Daoy (cell line): ENCODE measurements at regions not wholly inside any gene's neighbourhood (a gene's known extent, or its start where the extent isn't known, plus 50 kb on each side); places are given as distances from the start of the nearest gene placed in this dataset.

Experiments used
- DNase-seq: peaks from one replicate; pipeline ENCODE4 v3.0.0-alpha.2; 2015; ENCODE audit warnings: low read depth

DNA sequence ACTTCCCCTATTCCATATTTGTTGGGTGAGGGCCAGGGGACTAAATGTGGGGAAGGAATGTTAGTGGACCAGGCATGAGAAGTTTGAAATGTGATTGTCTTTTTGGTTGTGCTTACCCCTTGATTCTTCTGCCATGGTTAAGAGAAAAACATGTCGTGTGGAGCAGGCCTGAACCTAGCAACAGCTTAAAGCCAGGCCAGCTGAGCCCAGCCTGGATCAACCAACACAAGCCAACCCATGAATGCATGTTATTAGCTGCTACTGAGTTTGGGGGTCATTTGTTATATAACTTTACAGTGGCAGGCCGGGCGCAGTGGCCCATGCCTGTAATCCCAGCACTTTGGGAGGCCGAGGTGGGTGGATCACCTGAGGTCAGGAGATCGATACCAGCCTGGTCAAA is 52.4 kb upstream of the TRIO start:
- no peak for DNase-seq

- no peak for DNase-seq
Observed at GRCh38 chr5:14090290-14090689, 52.9 kb upstream of the TRIO start.

DNA sequence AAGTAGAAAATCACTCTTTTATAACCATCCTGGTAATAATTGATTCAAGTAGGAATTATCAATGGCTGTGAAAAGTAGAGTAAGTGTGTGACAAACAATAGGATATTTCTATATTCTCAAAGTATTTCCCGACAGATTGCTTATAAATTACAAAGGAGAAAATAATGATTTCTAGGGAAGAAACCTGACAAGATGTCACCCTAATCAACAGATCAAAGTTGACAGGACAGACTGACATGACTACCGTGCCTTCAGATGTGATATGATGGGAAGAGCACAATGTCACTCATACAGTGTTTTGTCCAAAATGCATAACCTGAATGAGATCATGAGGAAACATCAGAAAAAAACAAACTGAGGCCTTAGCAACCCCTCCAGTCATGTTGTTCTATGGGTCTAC is 53.9 kb upstream of the TRIO start:
- no peak for DNase-seq

GRCh38 chr5:14086261-14086660 is 56.9 kb upstream of the TRIO start:
- no peak for DNase-seq

GRCh38 chr5:14082973-14083372 is 60.2 kb upstream of the TRIO start:
- no peak for DNase-seq

DNA sequence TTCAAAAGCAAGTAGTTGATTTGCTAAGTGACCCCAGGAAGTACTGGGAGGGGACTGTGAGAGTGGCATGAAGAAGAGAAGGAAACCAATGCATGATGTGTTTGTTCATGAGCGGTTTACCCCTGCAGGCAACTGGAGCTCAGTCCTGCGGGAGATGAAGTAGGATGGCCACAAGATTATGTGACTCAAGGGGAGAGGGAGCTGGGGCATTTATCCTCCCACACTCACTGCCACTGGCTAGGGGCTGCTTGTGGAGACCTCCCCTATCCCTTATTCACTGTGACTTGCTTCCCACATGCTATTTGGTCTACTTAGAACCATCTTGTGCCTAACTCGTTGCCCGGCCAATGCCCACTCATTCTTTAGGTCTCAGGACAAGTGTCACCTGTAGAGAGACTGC is 60.6 kb upstream of the TRIO start:
- no peak for DNase-seq

DNA sequence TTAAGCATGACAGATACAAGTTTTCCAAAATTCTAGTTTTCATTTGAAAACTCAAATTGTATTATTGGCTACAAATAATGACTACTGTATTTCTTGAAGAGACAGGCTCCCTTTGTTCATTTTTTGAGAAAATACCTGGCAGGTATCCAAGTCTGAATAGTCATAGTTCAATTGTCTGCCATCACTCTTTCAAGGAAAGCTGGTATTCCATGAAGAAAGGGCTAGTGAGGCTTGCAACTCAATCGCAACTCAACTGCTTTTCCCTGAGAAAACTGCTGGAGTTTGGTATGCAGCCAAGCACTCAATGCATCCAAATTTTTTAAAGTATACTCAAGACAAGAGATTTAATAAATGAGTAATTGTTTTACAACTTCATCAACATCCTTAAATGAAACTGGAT is 61.4 kb upstream of the TRIO start:
- DNase-seq: no peak

GRCh38 chr5:14078716-14079115 is 64.4 kb upstream of the TRIO start:
- DNase-seq: no peak

GRCh38 chr5:14077501-14077900 is 65.6 kb upstream of the TRIO start:
- no peak for DNase-seq

DNA sequence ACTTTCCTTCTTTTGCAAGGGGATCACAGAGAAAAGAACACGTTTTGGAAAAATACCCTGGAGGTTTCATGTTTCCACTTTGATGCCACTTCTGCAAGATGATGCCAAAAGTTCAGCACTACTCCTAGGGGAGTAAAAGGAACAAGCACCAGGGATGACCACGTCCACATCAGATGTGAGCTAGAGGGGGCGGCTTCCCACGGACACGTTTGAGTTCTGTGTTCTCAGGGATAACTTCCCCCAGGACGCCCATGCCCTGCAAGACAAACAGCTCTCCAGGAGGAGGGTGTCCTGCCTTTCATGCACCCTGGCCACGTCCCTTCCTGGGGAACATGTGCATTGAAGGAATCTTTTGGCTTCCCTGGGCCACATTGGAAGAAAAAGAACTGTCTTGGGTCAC is 66.6 kb upstream of the TRIO start:
- DNase-seq: no peak

DNA sequence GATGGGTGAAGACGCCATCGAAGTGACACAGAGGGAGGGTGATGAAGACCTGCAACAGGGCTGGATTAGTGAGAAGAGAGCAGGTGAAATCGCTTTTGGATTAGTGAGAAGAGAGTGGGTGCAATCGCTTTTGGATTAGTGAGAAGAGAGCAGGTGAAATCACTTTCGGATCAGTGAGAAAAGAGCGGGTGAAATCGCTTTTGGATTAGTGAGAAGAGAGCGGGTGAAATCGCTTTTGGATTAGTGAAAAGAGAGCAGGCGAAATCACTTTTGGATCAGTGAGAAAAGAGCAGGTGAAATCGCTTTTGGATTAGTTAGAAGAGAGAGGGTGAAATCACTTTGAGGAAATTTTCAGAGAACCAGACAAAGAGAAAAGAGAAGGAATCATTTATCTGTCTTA is 67.2 kb upstream of the TRIO start:
- no peak for DNase-seq

GRCh38 chr5:14071433-14071832 is 71.7 kb upstream of the TRIO start:
- DNase-seq: peak; percentile 42

- no peak for DNase-seq
Observed at GRCh38 chr5:14069021-14069420, 74.1 kb upstream of the TRIO start.

- no peak for DNase-seq
Observed at GRCh38 chr5:14068136-14068535, 75.0 kb upstream of the TRIO start.

DNA sequence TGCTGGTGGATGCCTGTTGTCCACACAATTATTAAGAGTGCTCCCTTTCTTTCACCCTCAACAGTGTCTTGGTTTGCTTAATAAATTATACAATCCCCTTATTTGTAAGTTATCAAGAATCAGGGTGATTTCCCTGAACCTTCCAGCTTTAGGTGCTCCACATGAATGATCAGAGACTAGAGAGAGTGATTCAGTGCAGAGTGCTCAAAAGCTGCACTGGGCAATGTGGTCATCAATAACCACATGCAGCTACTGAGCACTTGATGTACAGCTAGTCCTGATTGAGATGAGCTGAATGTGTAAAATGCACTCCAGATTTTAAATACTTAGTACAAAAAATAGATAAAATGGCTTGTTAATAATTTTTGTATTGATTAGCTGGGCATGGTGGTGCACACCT is 76.8 kb upstream of the TRIO start:
- no peak for DNase-seq

DNA sequence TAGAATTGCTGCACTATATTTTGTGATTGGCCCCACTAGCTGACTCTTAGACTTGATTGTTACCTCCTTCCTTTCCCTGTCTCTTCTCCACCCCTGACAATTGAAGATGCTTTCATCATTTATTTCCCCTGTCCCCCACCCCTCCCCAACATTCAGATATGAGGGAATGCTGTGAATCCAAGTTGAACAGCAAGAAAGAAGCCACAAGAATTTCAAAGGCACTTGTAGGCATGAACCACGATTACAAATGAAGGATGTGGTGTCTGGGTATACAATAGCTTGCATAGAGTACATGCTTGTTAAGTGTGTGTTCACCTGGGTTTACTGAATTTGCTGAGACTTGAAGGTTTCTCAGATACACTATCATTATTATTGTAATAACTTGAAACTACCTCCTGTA is 78.3 kb upstream of the TRIO start:
- no peak for DNase-seq

DNA sequence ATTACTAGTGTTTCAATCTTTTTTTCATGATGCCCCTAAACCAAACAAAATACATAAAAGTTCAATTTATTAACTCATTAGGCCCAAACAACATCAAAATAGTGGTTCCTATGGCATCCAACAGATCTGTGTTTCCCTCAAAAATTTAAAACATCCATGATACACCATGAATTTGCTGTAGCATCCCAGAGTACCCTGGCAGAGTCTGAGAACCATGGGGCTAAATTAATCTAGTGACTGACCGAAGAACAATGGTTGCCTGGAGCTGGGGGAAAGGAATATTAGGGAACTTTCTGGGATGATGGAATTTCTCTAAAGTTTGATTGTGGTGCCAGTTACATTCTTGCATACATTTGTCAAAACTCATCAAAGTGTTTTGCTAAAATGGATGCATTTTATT is 79.5 kb upstream of the TRIO start:
- no peak for DNase-seq

DNA sequence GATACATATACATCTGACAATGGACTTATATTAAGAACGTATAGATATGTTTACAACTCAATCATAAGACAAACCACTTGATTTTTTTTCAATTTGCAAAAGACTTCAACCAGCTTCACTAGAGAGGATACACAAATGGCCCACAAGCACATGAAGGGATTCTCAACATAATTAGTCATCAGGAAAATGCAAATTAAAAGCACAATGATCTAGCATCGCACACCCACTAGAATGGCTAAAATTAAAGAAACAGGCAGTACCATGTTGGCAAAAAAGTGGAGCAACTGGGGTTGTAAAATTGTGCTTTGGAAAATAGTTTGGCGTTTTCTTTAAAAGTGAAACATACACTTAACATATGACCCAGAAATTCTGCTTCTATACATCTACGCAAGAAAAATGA is 80.0 kb upstream of the TRIO start:
- peak; percentile 40 for DNase-seq

DNA sequence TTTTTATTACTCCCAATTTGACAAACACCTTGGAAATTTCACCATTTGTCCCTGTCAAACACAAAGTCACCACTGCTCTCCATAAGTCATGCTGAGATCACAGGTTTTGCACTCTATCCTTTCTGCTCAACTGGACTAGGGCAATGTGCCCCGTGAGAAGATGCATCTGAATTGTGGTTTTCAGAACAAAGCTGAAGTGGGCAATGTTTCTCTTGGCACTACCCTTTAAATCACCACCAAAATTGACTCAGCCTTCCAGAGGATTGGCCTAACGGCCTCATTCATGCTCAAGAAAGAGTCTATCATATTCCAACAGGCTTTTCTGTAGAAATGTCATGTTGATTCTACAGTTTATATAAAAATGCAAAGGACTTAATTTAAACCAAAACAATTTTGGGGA is 81.0 kb upstream of the TRIO start:
- peak; percentile 85 for DNase-seq

- no peak for DNase-seq
Observed at GRCh38 chr5:14061106-14061505, 82.0 kb upstream of the TRIO start.

DNA sequence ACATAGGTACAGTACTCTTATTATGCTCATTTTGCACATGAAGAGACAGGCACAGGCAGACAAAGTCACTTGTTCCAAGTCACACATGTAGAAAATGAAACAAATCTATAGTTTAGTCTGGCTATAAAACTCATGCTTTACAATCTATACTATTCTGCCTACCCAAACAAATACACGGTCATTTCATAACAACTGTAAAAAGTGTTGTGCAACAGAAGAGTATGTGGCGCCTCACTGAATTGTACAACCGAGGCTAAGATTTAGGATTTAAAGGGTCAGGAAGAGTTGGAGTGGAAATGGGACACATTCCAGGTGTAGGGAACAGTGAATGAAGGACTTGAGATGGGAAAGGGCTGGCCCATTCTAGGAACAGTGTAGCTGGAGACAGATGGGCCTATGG is 82.9 kb upstream of the TRIO start:
- DNase-seq: no peak

DNA sequence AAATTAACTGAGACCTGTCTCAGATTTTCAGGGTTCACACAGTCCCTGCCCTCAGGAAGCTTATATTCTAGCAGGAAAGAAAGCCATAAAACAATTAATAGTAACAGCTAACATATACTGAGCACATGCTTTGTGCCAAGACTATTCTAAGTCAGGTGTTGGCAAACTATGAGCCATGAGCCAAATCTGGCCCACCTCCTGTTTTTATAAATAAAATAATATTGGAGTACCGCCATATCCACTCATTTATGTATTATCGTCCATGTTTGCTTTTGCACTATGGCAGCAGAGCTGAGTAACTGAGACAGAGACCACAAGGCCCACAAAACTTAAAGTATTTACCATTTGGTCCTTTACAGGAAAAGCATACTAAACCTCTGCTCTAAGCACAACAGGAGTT is 83.3 kb upstream of the TRIO start:
- DNase-seq: no peak

- no peak for DNase-seq
Observed at GRCh38 chr5:14057289-14057688, 85.9 kb upstream of the TRIO start.

DNA sequence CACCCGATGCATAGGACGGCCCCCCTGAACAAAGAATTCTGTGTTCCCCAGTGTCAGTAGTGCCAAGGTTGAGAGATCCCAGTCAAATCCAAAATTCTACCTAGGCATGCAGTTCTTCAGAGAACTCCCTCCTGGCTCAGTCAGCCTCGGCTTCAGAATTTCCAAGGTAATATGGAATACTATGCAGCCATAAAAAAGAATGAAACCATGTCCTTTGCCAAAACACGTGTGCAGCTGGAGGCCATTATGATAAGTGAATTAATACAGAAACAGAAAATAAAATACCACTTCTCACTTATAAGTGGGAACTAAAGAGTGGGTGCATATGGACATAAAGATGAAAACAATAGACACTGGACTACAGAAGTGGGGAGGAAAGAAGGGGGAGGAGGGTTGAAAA is 87.1 kb upstream of the TRIO start:
- DNase-seq: no peak
